WERI-Rb-1 (cell line): ENCODE measurements at regions not wholly inside any gene's neighbourhood (a gene's known extent, or its start where the extent isn't known, plus 50 kb on each side); places are given as distances from the start of the nearest gene placed in this dataset.
"Not testable (repeated sequence)": the region's sequence is repeated elsewhere in the genome, so short reads cannot be mapped to it uniquely, and the experiment has no call there.

Source experiments
- DNase-seq: peaks from one replicate; pipeline ENCODE4 v3.0.0-alpha.2; 2020
- H3K27ac ChIP-seq: fragments of 250-450 bp; sonication (Bioruptor Pico); 2 replicates; pipeline ENCODE4 v1.5.1; 2020; ENCODE audit warnings: mild to moderate bottlenecking, moderate library complexity
- H3K27me3 ChIP-seq: fragments of 250-450 bp; sonication (Bioruptor Pico); 2 replicates; pipeline ENCODE4 v1.5.1; 2021; ENCODE audit warnings: mild to moderate bottlenecking, low read depth, moderate library complexity; ENCODE audit not compliant: insufficient read depth, severe bottlenecking
- H3K36me3 ChIP-seq: fragments of 250-450 bp; sonication (Bioruptor Pico); 2 replicates; pipeline ENCODE4 v1.5.1; 2020; ENCODE audit warnings: mild to moderate bottlenecking, moderate library complexity
- H3K4me3 ChIP-seq: 2 replicates; pipeline ENCODE4 v1.5.1; 2011; ENCODE audit warnings: low read depth, mild to moderate bottlenecking, control low read depth, low read length
- H3K9me3 ChIP-seq: fragments of 250-450 bp; sonication (Bioruptor Pico); 2 replicates; pipeline ENCODE4 v1.5.1; 2021; ENCODE audit warnings: mild to moderate bottlenecking, moderate library complexity; ENCODE audit not compliant: severe bottlenecking
- TF ChIP-seq, protein P1 (sequence below): IDR thresholded peaks from 2 replicates; pipeline ENCODE4 v1.5.1; 2011; ENCODE audit warnings: low read depth, mild to moderate bottlenecking, control low read depth, inconsistent platforms, low read length

DNA sequence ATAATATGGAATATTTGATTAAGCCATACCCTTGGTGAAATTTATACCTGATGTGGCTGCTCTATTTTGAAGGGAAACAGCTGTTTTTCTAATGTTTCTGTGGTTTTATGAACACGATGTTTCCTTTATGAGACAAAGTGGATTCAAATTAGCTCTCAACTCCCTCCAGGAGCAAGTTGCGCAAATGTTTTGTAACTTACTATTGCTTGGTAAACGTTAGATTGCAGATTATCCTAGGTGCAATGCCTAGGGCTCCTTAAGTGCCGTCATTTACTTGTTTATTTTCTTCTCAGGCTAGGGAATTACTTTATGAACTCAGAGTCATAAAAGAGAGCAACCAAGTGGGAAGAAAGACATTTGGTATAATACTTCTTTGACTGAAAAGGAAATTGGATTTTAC is 763.1 kb downstream of the TAF11L14 start:
- no peak overlapping the region for H3K4me3 ChIP-seq
- DNase-seq, result no peak
- no peaks in the 10 kb centered on the region for H3K36me3 ChIP-seq
- no peaks in the 10 kb centered on the region for H3K27me3 ChIP-seq
- H3K9me3 ChIP-seq, result no peaks in the 10 kb centered on the region
- no peak overlapping the region for H3K27ac ChIP-seq
- TF ChIP-seq, protein P1, sequence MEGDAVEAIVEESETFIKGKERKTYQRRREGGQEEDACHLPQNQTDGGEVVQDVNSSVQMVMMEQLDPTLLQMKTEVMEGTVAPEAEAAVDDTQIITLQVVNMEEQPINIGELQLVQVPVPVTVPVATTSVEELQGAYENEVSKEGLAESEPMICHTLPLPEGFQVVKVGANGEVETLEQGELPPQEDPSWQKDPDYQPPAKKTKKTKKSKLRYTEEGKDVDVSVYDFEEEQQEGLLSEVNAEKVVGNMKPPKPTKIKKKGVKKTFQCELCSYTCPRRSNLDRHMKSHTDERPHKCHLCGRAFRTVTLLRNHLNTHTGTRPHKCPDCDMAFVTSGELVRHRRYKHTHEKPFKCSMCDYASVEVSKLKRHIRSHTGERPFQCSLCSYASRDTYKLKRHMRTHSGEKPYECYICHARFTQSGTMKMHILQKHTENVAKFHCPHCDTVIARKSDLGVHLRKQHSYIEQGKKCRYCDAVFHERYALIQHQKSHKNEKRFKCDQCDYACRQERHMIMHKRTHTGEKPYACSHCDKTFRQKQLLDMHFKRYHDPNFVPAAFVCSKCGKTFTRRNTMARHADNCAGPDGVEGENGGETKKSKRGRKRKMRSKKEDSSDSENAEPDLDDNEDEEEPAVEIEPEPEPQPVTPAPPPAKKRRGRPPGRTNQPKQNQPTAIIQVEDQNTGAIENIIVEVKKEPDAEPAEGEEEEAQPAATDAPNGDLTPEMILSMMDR, result no peak

DNA sequence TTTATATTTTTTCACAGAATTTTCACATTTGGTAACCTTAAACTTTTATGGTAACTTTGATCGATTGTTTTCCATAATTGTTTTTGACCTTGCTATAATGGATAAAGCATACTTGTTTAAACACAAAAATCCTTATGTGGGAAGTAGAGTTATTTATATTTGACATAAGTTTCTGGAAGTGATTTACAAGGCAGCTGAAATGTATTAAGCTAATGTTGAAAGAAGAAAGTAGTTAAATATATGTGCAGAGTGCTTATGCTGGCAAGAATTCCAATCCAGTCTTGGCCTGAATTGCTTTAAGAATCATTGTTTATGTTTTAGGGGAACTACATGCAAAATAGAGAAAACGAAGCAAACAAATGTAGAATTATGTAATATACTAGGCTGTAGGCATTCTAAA is 763.6 kb downstream of the TAF11L14 start:
- TF ChIP-seq, protein P1, result no peak
- no peaks in the 10 kb centered on the region for H3K9me3 ChIP-seq
- no peak overlapping the region for H3K4me3 ChIP-seq
- no peak for DNase-seq
- H3K27ac ChIP-seq, result no peak overlapping the region
- H3K36me3 ChIP-seq, result no peaks in the 10 kb centered on the region
- no peaks in the 10 kb centered on the region for H3K27me3 ChIP-seq

DNA sequence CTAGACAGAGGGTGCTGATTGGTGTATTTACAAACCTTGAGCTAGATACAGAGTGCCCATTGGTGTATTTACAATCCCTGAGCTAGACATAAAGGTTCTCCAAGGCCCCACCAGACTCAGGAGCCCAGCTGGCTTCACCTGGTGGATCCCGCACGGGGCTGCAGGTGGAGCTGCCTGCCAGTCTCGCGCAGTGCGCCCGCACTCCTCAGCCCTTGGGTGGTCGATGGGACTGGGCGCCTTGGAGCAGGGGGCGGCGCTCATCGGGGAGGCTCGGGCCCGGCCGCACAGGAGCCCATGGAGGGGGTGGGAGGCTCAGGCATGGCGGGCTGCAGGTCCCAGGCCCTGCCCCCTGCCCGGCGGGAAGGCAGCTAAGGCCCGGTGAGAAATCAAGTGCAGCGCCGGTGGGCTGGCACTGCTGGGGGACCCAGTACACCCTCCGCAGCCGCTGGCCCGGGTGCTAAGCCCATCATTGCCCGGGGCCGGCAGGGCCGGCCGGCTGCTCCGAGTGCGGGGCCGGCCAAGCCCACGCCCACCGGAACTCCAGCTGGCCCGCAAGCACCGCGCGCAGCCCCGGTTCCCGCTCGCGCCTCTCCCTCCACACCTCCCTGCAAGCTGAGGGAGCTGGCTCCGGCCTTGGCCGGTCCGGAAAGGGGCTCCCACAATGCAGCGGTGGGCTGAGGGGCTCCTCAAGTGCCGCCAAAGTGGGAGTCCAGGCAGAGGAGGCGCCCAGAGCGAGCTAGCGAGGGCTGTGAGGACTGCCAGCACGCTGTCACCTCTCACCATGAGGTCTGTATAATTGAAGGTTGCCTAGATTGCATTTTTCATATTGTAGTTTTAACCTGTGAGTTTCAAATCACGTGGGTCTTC is 765.4 kb downstream of the TAF11L14 start:
- H3K9me3 ChIP-seq, H3K27me3 ChIP-seq, H3K27ac ChIP-seq, DNase-seq, H3K4me3 ChIP-seq, H3K36me3 ChIP-seq: not testable (repeated sequence)

DNA sequence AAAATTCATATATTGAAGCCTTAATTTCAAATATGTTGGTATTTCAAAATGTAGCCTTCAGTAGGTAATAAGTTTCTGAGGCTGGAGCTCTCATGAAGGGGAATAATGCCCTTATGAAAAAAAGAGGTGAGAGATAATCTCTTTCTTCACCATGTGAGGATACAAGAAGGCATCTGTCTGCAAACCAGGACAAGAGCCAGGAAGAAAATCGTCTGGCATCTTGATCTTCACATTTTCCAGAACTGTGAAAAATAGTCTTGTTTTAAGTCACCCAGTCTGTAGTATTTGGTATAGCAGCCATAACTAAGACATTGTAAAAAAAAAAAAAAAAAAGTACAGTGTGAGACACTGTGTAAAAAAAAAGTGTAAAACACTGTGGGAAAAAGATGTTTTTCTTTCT is 768.9 kb downstream of the TAF11L14 start:
- Histone ChIP-seq H3K9me3 (no peaks in the 10 kb centered on the region), H3K27ac (no peak overlapping the region), H3K36me3 (no peaks in the 10 kb centered on the region), H3K27me3 (no peaks in the 10 kb centered on the region), H3K4me3 (no peak overlapping the region)
- TF ChIP-seq, protein P1, result no peak
- no peak for DNase-seq

DNA sequence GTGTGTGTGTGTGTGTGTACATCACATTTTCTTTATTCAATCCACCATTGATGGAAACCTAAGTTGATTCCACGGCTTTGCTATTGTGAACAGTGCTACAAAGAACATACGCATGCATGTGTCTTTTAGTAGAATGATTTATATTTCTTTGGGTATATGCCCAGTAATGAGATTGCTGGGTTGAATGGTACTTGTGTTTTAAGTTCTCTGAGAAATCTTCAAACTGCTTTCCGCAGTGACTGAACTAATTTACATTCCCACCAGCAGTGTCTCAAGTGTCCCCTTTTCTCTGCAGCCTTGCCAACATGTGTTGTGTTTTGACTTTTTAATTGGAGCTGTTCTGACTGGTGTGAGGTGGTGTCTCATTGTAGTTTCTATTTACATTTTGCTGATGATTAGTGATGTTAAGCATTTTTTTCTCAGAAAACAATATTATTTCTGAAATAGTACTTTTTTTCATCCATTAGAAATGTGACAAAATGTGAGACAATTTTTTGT is 769.7 kb downstream of the TAF11L14 start:
- Histone ChIP-seq H3K27me3 (no peaks in the 10 kb centered on the region), H3K36me3 (no peaks in the 10 kb centered on the region), H3K9me3 (no peaks in the 10 kb centered on the region), H3K4me3 (no peak overlapping the region), H3K27ac (no peak overlapping the region)
- no peak for DNase-seq
- TF ChIP-seq, protein P1, result no peak

DNA sequence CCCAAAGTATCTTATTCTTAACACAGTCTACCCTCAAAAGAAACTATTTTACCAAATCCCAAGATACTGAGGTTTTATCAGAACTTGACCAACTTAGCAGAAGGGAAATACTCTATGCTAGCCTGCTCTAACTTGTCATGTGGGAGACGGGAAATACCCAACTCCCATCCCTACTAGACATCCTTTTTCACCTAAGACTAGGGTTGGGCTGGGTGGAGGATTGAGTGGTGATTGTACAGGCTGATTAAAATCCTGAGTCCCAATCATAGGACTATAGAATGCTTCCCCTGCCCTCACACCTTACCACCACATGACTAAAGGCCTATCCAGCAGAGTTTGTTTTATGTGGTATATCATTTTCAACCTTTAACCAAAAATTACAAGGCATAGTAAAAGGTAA is 786.5 kb downstream of the TAF11L14 start:
- Histone ChIP-seq H3K9me3 (no peaks in the 10 kb centered on the region), H3K36me3 (no peaks in the 10 kb centered on the region), H3K27me3 (no peaks in the 10 kb centered on the region), H3K27ac (no peak overlapping the region), H3K4me3 (no peak overlapping the region)
- no peak for DNase-seq
- TF ChIP-seq, protein P1, result no peak
